Calu3 (cell line): ENCODE measurements at regions not wholly inside any gene's neighbourhood (a gene's known extent, or its start where the extent isn't known, plus 50 kb on each side); places are given as distances from the start of the nearest gene placed in this dataset.

Experiments used
- BruUV-seq: library from RNA; stranded (reverse); fragments of 400-500 nt; replicated peaks from 2 replicates; lab custom pipeline; 2021; lab: Mats Ljungman, UMichigan
- CTCF ChIA-PET: fragments of 300-600 bp; sonication (Branson Sonifier 250); formaldehyde crosslinking; loops from one replicate; lab custom pipeline; 2022; ENCODE audit warnings: antibody characterized with exemption; lab: Charles Lee
- DNase-seq: peaks from one replicate; pipeline ENCODE4 v3.0.0; 2022
- H3K27ac Mint-ChIP-seq: one replicate; pipeline ENCODE4 v1.8.0; 2022; ENCODE audit warnings: mixed read lengths; ENCODE audit not compliant: unreplicated experiment
- H3K27me3 Mint-ChIP-seq: one replicate; pipeline ENCODE4 v1.8.0; 2022; ENCODE audit warnings: mixed read lengths; ENCODE audit not compliant: unreplicated experiment
- H3K36me3 Mint-ChIP-seq: one replicate; pipeline ENCODE4 v1.8.0; 2022; ENCODE audit warnings: mild to moderate bottlenecking, moderate library complexity, mixed read lengths; ENCODE audit not compliant: insufficient read depth, unreplicated experiment
- H3K4me1 Mint-ChIP-seq: one replicate; pipeline ENCODE4 v1.8.0; 2022; ENCODE audit warnings: mild to moderate bottlenecking, low read depth, mixed read lengths; ENCODE audit not compliant: unreplicated experiment
- H3K4me3 Mint-ChIP-seq: one replicate; pipeline ENCODE4 v1.8.0; 2022; ENCODE audit warnings: mild to moderate bottlenecking, low read depth, moderate library complexity, mixed read lengths; ENCODE audit not compliant: unreplicated experiment
- H3K9me3 Mint-ChIP-seq: one replicate; pipeline ENCODE4 v1.8.0; 2022; ENCODE audit warnings: low read depth, mixed read lengths; ENCODE audit not compliant: unreplicated experiment
- CTCF ChIP-seq: fragments of 200-600 bp; IDR thresholded peaks from one replicate; pipeline ENCODE4 v1.8.0; 2022; ENCODE audit warnings: antibody characterized with exemption; ENCODE audit not compliant: unreplicated experiment
- intact Hi-C: fragments of 100-400 bp; cut with micrococcal nuclease; formaldehyde crosslinking; loops from one replicate; pipeline ENCODE4 v1.10.0; 2022; ENCODE audit not compliant: unreplicated experiment

- H3K36me3 Mint-ChIP-seq = no peaks in the 10 kb centered on the region
- DNase-seq = no peak
- intact Hi-C loops = no loop called here
- H3K4me1 Mint-ChIP-seq = peaks cover 4% of the 10 kb centered on the region
- H3K4me3 Mint-ChIP-seq = no peak overlapping the region
- H3K27ac Mint-ChIP-seq = no peak overlapping the region
- no peak for TF ChIP-seq CTCF
- H3K9me3 Mint-ChIP-seq = no peaks in the 10 kb centered on the region
- CTCF ChIA-PET = no interaction called here
- no peaks in the 10 kb centered on the region for H3K27me3 Mint-ChIP-seq
- no TSS peak for BruUV-seq
Observed at GRCh38 chr20:7147220-7147601, 379.7 kb downstream of the BMP2 start.

GRCh38 chr20:7151676-7152470 lies 384.4 kb downstream of the BMP2 start:
- Mint-ChIP-seq H3K36me3 (no peaks in the 10 kb centered on the region), H3K27me3 (no peaks in the 10 kb centered on the region), H3K4me3 (no peak overlapping the region), H3K27ac (no peak overlapping the region), H3K4me1 (peaks cover 11% of the 10 kb centered on the region), H3K9me3 (no peaks in the 10 kb centered on the region)
- DNase-seq = no peak
- CTCF ChIA-PET = no interaction called here
- no TSS peak for BruUV-seq
- intact Hi-C loops = no loop called here
- TF ChIP-seq CTCF = no peak

- TF ChIP-seq CTCF = no peak
- Mint-ChIP-seq H3K36me3 (no peaks in the 10 kb centered on the region), H3K4me1 (peaks cover 14% of the 10 kb centered on the region), H3K4me3 (no peak overlapping the region), H3K27me3 (no peaks in the 10 kb centered on the region), H3K27ac (no peak overlapping the region), H3K9me3 (no peaks in the 10 kb centered on the region)
- no peak for DNase-seq
- CTCF ChIA-PET = no interaction called here
- intact Hi-C loops = no loop called here
- no TSS peak for BruUV-seq
Observed at GRCh38 chr20:7155282-7155681, 387.8 kb downstream of the BMP2 start.

- CTCF ChIA-PET = no interaction called here
- Mint-ChIP-seq H3K4me3 (no peak overlapping the region), H3K36me3 (no peaks in the 10 kb centered on the region), H3K27me3 (no peaks in the 10 kb centered on the region), H3K9me3 (no peaks in the 10 kb centered on the region), H3K27ac (no peak overlapping the region), H3K4me1 (peaks cover 14% of the 10 kb centered on the region)
- intact Hi-C loops = no loop called here
- BruUV-seq = no TSS peak
- TF ChIP-seq CTCF = no peak
- DNase-seq = no peak
Observed at GRCh38 chr20:7155794-7156193, 388.3 kb downstream of the BMP2 start.
